Effector memory CD8-positive, alpha-beta T cell (primary cell): ENCODE measurements at regions not wholly inside any gene's neighbourhood (a gene's known extent, or its start where the extent isn't known, plus 50 kb on each side); places are given as distances from the start of the nearest gene placed in this dataset.
"Not testable (repeated sequence)": the region's sequence is repeated elsewhere in the genome, so short reads cannot be mapped to it uniquely, and the experiment has no call there.

Source experiments
- ATAC-seq: fragments of 150-1000 bp; cut with Tn5 transposase; replicated peaks from 2 replicates; pipeline ENCODE4 v1.10.0; 2021; ENCODE audit warnings: mild to moderate bottlenecking, moderate library complexity
- DNase-seq, 3 experiments: peaks; one replicate each; pipeline ENCODE4 v3.0.0; 2021
- H3K27ac Mint-ChIP-seq, 2 donors: one replicate each; pipeline ENCODE4 v1.8.0; 2022; ENCODE audit warnings: mild to moderate bottlenecking in 2 of 2, mixed read lengths in 2 of 2, moderate library complexity in 2 of 2
- H3K27me3 Mint-ChIP-seq, 2 donors: one replicate each; pipeline ENCODE4 v1.8.0; 2022; ENCODE audit warnings: mixed read lengths in 2 of 2
- H3K36me3 Mint-ChIP-seq: one replicate; pipeline ENCODE4 v1.8.0; 2022; ENCODE audit warnings: mild to moderate bottlenecking, moderate library complexity, mixed read lengths; ENCODE audit not compliant: insufficient read depth
- H3K4me1 Mint-ChIP-seq, 2 donors: one replicate each; pipeline ENCODE4 v1.8.0; 2022; ENCODE audit warnings: low read depth in 2 of 2, mixed read lengths in 2 of 2
- H3K4me3 Mint-ChIP-seq, 2 donors: one replicate each; pipeline ENCODE4 v1.8.0; 2022; ENCODE audit warnings: mild to moderate bottlenecking in 2 of 2, mixed read lengths in 2 of 2, moderate library complexity in 2 of 2
- H3K9me3 Mint-ChIP-seq, 2 donors: one replicate each; pipeline ENCODE4 v1.8.0; 2022; ENCODE audit warnings: mixed read lengths in 2 of 2

DNA sequence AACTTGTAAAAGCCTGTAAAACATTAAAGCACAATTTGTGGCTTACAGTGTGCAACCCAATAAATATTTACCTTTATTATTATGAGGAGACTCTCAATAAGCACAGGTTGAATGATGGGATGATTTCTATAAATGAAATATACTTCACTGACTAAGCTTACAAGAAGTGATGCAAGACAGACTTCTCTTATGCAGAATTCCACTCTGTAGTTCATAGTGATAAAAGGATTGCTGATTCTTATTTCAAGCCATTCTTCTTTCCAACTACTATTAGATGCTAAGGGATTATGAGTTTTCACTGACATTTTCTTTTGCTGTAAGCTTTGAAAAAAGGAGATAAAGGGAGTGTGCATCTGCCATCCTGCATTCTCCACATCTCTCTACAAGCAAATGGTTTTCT, 149.0 kb upstream of the ARG1 start:
- H3K36me3 Mint-ChIP-seq = peaks cover 3% of the 10 kb centered on the region
- H3K9me3 Mint-ChIP-seq = no peaks in the 10 kb centered on the region
- ATAC-seq = no peak
- peaks cover 6 to 26% of the 10 kb centered on the region in 2 donors for H3K27me3 Mint-ChIP-seq
- H3K27ac Mint-ChIP-seq = no peak overlapping the region
- peaks cover 2 to 3% of the 10 kb centered on the region in 2 donors for H3K4me1 Mint-ChIP-seq
- no peak overlapping the region for H3K4me3 Mint-ChIP-seq
- no peak for DNase-seq

DNA sequence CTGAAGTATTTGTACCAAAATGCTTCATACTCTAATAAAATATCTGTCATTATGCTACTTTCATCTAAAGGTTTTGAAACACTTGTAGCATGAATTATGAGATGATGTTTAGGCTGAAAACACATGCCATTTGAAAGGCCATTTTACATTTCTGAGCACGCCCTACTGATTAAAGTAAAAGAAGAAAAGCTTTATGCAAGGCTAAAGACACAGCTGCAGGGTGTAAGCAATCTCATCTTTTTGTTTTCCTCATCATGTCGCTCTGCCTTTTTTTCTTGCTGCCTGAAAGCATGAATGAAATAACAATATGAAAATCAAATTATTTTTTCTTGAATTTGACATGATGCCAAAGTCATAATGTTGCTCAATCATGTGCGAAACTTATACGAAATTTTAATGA, 148.6 kb upstream of the ARG1 start:
- H3K4me3 Mint-ChIP-seq = no peak overlapping the region
- ATAC-seq = no peak
- H3K27ac Mint-ChIP-seq = no peak overlapping the region
- no peaks in the 10 kb centered on the region for H3K9me3 Mint-ChIP-seq
- H3K36me3 Mint-ChIP-seq = peaks cover 3% of the 10 kb centered on the region
- H3K27me3 Mint-ChIP-seq = peaks cover 1 to 26% of the 10 kb centered on the region in 2 donors
- DNase-seq = no peak
- H3K4me1 Mint-ChIP-seq = peaks cover 2 to 3% of the 10 kb centered on the region in 2 donors

DNA sequence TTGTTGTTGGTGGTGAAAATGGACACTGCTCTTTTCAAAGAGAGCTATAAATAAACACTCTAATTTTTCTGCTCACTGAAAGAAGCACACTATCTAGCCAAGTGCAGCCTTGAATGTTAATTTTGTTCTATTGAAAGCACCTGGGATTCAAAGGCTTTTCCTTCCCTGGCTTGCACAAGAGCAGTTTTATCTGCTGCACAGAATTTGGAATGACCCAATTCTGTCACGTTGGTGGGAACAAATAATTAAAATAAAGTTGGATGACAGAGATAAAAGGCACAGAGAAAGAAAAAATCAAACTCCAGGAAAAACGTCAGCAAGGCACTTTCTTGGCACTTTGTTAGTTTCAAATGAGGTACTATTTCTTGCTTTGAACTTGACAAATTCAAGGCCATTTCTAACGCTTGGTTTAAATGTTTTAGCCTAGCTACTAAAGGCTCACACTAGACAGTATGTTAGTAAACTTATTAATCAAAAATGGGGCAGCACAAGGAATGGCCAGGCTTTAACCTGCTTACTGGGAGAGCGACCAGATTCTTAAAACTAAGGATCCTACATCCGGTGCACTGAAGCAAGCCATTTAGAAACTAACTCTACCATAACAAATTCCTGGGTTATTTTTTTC, 145.5 kb upstream of the ARG1 start:
- H3K27ac Mint-ChIP-seq = no peak overlapping the region
- DNase-seq (no peak), ATAC-seq (no peak)
- H3K36me3 Mint-ChIP-seq = peaks cover 3% of the 10 kb centered on the region
- peaks cover 0 to 13% of the 10 kb centered on the region in 2 donors for H3K27me3 Mint-ChIP-seq
- H3K4me3 Mint-ChIP-seq = no peak overlapping the region
- H3K9me3 Mint-ChIP-seq = no peaks in the 10 kb centered on the region
- peaks cover 2 to 3% of the 10 kb centered on the region in 2 donors for H3K4me1 Mint-ChIP-seq

DNA sequence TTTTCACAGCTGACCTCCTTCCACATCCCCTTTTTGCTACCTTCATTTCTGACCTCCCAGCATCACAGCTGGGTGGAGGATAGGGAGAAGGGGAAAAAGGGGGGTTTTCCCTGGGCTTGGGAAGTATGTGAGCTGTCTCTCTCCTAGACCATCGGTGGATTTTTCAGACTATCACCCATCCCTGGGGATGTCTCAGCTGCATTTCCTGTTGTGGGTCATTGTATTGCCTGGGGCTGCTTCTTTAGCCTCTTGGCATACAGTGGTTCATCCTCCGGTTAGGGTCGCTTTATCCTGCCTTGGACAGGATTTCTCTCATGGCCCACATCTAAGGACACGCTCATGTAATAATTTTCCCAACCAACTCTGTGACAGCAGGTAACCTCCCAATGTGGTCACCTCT, 142.5 kb upstream of the ARG1 start:
- peaks cover 2 to 3% of the 10 kb centered on the region in 2 donors for H3K4me1 Mint-ChIP-seq
- H3K36me3 Mint-ChIP-seq = peaks cover 3% of the 10 kb centered on the region
- peaks cover 0 to 11% of the 10 kb centered on the region in 2 donors for H3K9me3 Mint-ChIP-seq
- H3K4me3 Mint-ChIP-seq = no peak overlapping the region
- ATAC-seq (no peak), DNase-seq (no peak)
- H3K27me3 Mint-ChIP-seq = peaks cover 0 to 12% of the 10 kb centered on the region in 2 donors
- H3K27ac Mint-ChIP-seq = no peak overlapping the region

DNA sequence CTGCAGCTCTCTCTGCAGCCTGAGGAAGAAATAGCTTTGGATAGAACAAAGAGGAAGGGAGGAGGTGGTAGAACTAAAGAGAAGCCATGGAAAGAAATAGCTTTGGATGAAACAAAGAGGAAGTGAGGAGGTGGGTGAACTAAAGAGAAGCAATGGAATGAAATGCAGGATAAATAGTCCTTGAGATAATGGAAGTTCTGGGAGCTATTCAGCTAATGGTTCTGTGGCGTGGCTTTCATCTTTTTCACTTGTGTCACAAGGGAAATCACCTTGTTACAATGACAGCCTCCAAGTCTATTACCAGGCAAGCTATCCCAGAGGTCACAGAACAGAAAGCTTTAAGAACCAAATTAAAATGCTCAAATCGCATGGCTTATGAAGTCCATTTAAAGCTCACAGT, 141.3 kb upstream of the ARG1 start:
- DNase-seq (no peak), ATAC-seq (no peak)
- Mint-ChIP-seq H3K27me3 (peaks cover 0 to 6% of the 10 kb centered on the region in 2 donors), H3K9me3 (peaks cover 2 to 11% of the 10 kb centered on the region in 2 donors), H3K4me1 (peaks cover 6 to 11% of the 10 kb centered on the region in 2 donors), H3K36me3 (peaks cover 3% of the 10 kb centered on the region), H3K27ac (no peak overlapping the region), H3K4me3 (no peak overlapping the region)

DNA sequence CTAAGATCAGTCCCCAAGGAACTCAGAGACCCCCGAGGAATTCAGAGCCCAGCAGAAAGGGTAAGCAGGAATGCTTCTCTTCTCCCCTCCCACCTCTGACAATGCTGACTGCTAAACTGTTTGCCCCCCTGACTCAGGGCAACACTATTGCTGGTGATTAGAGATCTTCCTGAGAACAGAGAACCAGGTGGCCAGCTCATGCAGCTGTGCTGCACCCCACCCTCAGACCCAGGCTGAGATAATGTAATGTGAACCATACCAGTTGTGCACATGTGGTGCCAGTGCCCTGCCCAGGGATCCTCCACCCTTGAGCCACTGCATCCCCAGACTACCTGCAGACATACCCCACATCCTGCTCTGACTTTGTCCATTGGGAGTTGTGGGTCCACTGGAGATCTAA, 139.1 kb upstream of the ARG1 start:
- Mint-ChIP-seq H3K27ac (no peak overlapping the region), H3K36me3 (no peaks in the 10 kb centered on the region), H3K4me1 (peaks cover 9 to 14% of the 10 kb centered on the region in 2 donors), H3K27me3 (no peaks in the 10 kb centered on the region), H3K4me3 (no peak overlapping the region), H3K9me3 (peaks cover 2 to 11% of the 10 kb centered on the region in 2 donors)
- no peak for ATAC-seq
- no peak for DNase-seq

DNA sequence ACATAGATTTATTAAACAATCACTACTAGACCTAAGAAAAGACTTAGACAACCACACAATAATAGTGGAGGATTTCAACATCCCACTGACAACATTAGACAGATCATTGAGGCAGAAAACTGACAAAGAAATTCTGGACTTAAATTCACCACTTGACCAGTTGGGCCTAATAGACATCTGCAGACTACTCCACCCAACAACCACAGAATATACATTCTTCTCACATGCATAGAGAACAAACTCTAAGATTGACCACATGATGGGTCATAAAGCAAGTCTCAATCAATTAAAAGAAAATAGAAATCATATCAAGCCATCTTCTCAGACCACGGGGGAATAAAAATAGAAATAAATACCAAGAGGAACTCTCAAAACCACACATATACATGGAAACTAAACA, 136.7 kb upstream of the ARG1 start:
- DNase-seq (no peak), ATAC-seq (no peak)
- Mint-ChIP-seq H3K27ac (no peak overlapping the region), H3K4me3 (no peak overlapping the region), H3K4me1 (peaks cover 9 to 14% of the 10 kb centered on the region in 2 donors), H3K36me3 (no peaks in the 10 kb centered on the region), H3K9me3 (peaks cover 2 to 11% of the 10 kb centered on the region in 2 donors), H3K27me3 (no peaks in the 10 kb centered on the region)

DNA sequence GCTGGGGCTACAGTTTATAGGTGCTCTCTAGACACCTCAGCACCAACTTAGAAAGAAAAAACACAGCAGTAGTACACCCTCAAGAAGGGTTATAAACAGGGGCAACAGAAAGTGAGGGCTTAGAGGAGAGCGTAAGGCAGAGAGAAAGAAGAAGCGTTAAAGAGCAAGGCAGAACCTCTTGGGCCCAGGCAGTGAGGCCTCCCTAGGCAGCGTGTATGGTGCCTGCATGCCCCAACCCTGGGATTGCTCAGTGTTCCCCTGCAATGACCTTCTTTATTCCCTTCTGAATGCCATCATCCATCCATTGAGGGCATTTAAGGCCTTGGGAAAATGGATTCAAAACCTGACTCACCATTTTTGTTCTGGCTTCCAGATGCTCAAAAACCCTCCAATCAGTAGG, 130.0 kb upstream of the ARG1 start:
- no peaks in the 10 kb centered on the region for H3K27me3 Mint-ChIP-seq
- H3K36me3 Mint-ChIP-seq = no peaks in the 10 kb centered on the region
- no peak overlapping the region for H3K27ac Mint-ChIP-seq
- peaks cover 6 to 7% of the 10 kb centered on the region in 2 donors for H3K4me1 Mint-ChIP-seq
- no peaks in the 10 kb centered on the region for H3K9me3 Mint-ChIP-seq
- H3K4me3 Mint-ChIP-seq = peak overlapping the region; percentile 7 to 9
- DNase-seq = no peak
- no peak for ATAC-seq

DNA sequence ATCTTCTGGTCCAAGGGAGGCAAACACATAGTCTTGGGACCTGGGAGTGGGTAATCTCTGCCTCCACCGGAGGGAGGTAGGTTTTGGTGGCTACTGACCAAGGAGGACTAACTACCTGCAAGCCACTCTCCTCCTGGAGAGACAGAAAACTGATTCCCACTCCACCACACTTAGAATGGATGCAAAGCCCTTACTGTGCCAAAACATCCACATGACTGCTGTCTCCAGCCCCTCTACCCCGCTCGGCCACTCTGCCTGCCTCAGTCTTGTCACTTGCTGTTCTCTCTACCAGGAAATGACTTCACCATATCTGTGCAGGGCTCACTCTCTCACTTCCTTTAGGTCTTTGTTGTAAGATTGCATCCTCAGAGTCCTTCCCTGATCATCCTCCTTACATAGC, 129.5 kb upstream of the ARG1 start:
- peak overlapping the region; percentile 13 to 57 for H3K4me3 Mint-ChIP-seq
- DNase-seq (peak in 1 of 3 experiments; percentile 3), ATAC-seq (peak; percentile 51)
- no peak overlapping the region for H3K27ac Mint-ChIP-seq
- no peaks in the 10 kb centered on the region for H3K9me3 Mint-ChIP-seq
- H3K36me3 Mint-ChIP-seq = no peaks in the 10 kb centered on the region
- H3K4me1 Mint-ChIP-seq = peaks cover 6 to 7% of the 10 kb centered on the region in 2 donors
- H3K27me3 Mint-ChIP-seq = no peaks in the 10 kb centered on the region

DNA sequence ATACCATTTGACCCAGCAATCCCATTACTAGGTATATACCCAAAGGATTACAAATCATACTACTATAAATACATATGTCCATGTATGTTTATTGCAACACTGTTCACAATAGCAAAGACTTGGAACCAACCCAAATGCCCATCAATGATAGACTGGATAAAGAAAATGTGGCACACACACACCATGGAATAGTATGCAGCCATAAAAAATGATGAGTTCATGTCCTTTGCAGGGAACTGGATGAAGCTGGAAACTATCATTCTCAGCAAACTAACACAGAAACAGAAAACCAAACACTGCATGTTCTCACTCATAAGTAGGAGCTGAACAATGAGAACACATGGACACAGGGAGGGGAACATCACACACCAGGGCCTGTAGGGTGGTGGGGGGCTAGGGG, 127.7 kb upstream of the ARG1 start:
- not testable (repeated sequence) for H3K36me3 Mint-ChIP-seq, H3K9me3 Mint-ChIP-seq, DNase-seq, H3K27me3 Mint-ChIP-seq, H3K4me1 Mint-ChIP-seq, H3K4me3 Mint-ChIP-seq, ATAC-seq, H3K27ac Mint-ChIP-seq

DNA sequence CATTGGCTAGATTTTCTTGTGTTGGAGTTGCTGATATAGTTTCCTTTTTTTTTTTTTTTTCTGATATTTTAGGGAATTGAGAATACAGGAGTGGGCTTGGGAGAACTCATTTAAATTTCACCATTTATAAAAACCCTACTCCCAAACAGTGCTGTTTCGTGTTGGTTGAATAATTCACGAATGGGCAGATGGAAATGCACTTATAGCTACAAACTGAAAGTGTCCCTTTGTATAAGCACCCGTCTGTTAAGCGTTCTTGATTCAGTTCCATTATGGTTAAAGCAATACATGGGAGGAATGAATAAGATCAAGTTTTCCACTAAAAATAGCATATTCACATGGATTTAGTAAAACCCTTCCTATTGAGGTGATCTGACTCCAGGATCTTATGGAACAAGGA, 122.2 kb upstream of the ARG1 start:
- Mint-ChIP-seq H3K4me1 (no peaks in the 10 kb centered on the region), H3K9me3 (no peaks in the 10 kb centered on the region), H3K27me3 (no peaks in the 10 kb centered on the region), H3K4me3 (no peak overlapping the region), H3K27ac (no peak overlapping the region), H3K36me3 (no peaks in the 10 kb centered on the region)
- DNase-seq (no peak), ATAC-seq (no peak)

DNA sequence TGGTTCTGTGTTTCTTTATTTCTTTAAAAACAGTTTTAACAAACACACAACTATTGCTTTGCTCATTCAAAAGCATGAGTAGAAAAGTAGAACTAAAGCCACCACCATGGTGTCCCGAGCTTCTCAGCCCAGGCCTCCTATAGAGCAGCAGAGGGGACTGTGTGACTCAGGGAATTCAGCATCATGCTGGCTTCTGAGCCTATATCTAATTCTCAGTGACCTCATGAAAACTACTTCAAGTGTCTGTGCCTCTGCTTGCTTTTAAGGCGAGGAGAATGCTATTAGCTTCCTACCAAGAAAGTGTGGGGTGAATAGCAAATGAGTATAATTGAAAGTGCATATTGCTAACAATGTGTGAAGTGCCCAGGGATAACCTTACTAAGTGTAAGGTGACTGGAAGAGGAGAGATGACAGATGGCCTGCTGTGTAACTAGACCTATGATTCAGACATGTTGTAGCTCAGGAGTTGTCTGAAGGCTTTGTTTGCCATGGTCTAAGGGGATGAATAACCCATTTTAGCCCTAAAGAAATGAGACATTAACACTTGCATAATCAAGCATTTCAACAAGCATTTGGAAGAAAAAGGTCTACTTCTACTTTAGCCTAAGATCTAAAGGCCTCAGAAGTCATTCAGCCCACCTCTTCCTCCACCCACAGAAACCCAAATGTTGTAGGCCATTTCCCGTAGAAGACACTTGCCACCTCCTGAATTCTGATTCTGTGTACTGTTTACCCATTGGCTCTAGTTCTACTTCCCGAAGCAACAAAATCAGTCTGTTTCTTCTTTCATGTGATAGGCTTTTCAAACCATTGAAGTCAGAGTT, 121.5 kb upstream of the ARG1 start:
- Mint-ChIP-seq H3K4me1 (no peaks in the 10 kb centered on the region), H3K27ac (no peak overlapping the region), H3K36me3 (no peaks in the 10 kb centered on the region), H3K27me3 (no peaks in the 10 kb centered on the region), H3K4me3 (no peak overlapping the region), H3K9me3 (no peaks in the 10 kb centered on the region)
- DNase-seq (no peak), ATAC-seq (no peak)

DNA sequence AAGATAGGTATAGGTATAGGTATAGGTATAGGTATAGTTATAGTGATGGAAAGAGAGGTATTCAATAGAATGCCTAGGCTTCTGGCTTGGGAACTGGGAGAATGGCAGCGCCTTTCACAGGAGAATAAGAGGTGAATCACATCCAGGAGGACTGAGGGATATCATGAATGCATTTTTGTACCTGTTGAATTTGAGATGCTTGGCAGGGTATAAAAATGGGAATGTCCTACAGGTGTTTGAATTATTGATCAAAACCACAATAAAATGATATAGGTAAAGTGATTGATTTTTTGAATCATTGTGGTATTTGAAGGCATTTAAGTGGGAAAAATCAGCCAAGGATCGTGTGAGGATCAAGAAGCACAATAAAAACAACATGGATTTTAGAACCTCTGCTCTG, 119.2 kb upstream of the ARG1 start:
- H3K4me3 Mint-ChIP-seq = no peak overlapping the region
- ATAC-seq = no peak
- H3K27ac Mint-ChIP-seq = no peak overlapping the region
- H3K27me3 Mint-ChIP-seq = no peaks in the 10 kb centered on the region
- H3K4me1 Mint-ChIP-seq = no peaks in the 10 kb centered on the region
- no peaks in the 10 kb centered on the region for H3K9me3 Mint-ChIP-seq
- H3K36me3 Mint-ChIP-seq = no peaks in the 10 kb centered on the region
- DNase-seq = no peak

DNA sequence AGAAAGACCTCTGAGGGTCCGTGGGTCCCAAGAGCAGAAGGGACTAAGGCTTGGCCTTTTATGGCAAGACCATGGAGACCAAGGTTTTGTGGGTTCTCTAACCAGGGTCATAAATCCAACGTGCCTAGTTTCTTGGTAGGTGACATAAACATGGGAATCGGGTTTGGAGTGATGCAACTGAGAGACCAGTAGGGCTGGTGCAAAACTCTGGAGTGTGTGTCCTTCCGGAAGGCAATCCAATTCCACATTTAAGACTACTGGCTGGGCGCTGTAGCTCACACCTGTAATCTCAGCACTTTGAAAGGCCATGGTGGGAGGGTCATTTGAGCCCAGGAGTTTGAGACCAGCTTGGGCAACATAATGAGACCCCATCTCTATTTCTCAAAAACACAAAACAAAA, 116.5 kb upstream of the ARG1 start:
- Mint-ChIP-seq H3K36me3 (peaks cover 4% of the 10 kb centered on the region), H3K9me3 (no peaks in the 10 kb centered on the region), H3K4me1 (peaks cover 0 to 4% of the 10 kb centered on the region in 2 donors), H3K27ac (no peak overlapping the region), H3K27me3 (no peaks in the 10 kb centered on the region), H3K4me3 (no peak overlapping the region)
- ATAC-seq (no peak), DNase-seq (no peak)
